Chondrocyte (in vitro differentiated cells): ENCODE measurements at regions not wholly inside any gene's neighbourhood (a gene's known extent, or its start where the extent isn't known, plus 50 kb on each side); places are given as distances from the start of the nearest gene placed in this dataset.

ENCODE experiments used
- DNase-seq: peaks from one replicate; pipeline ENCODE4 v3.0.0; 2021; ENCODE audit warnings: mixed read lengths, low spot score
- H3K27ac Mint-ChIP-seq: one replicate; pipeline ENCODE4 v1.8.0; 2021; ENCODE audit warnings: mild to moderate bottlenecking, moderate library complexity, mixed read lengths; ENCODE audit not compliant: unreplicated experiment
- H3K27me3 Mint-ChIP-seq: 2 replicates; pipeline ENCODE4 v1.8.0; 2021; ENCODE audit warnings: low read depth, mixed read lengths
- H3K36me3 Mint-ChIP-seq: 2 replicates; pipeline ENCODE4 v1.8.0; 2021; ENCODE audit warnings: low read depth, mixed read lengths
- H3K4me1 Mint-ChIP-seq: 2 replicates; pipeline ENCODE4 v1.8.0; 2021; ENCODE audit warnings: low read depth, mild to moderate bottlenecking, mixed read lengths
- H3K4me3 Mint-ChIP-seq: one replicate; pipeline ENCODE4 v1.8.0; 2021; ENCODE audit warnings: mild to moderate bottlenecking, moderate library complexity, mixed read lengths; ENCODE audit not compliant: unreplicated experiment
- H3K9me3 Mint-ChIP-seq: 2 replicates; pipeline ENCODE4 v1.8.0; 2021; ENCODE audit warnings: low read depth, mixed read lengths
- TF ChIP-seq, protein P1 (sequence below): fragments of 200-600 bp; sonication (generic); IDR thresholded peaks from 2 replicates; pipeline ENCODE4 v1.5.0; 2021; ENCODE audit warnings: antibody characterized with exemption, mild to moderate bottlenecking, moderate library complexity

DNA sequence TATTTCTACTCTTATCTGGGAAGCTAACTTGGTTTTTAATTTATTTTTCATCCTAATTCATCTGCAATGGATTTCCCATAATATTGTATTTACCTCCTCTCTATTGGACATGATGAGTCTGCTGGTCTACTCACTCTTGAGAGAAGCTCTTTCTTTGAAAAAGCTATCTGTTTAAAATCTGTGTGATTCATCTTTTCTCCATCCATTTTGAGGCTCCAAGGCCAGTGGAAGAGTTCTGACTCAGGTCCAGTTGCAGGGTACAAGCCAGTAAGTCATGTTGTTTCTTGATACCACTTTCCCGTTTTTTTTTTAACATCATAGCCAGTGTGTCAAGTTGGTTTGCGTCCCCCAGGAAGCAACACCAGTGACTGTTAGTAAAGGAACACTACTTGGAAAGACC is 160.3 kb upstream of the BMP4 start:
- Mint-ChIP-seq H3K4me1 (peaks cover 11% of the 10 kb centered on the region), H3K4me3 (no peak overlapping the region), H3K27me3 (no peaks in the 10 kb centered on the region), H3K27ac (no peak overlapping the region), H3K36me3 (no peaks in the 10 kb centered on the region), H3K9me3 (peaks cover 7% of the 10 kb centered on the region)
- no peak for DNase-seq
- TF ChIP-seq, protein P1, sequence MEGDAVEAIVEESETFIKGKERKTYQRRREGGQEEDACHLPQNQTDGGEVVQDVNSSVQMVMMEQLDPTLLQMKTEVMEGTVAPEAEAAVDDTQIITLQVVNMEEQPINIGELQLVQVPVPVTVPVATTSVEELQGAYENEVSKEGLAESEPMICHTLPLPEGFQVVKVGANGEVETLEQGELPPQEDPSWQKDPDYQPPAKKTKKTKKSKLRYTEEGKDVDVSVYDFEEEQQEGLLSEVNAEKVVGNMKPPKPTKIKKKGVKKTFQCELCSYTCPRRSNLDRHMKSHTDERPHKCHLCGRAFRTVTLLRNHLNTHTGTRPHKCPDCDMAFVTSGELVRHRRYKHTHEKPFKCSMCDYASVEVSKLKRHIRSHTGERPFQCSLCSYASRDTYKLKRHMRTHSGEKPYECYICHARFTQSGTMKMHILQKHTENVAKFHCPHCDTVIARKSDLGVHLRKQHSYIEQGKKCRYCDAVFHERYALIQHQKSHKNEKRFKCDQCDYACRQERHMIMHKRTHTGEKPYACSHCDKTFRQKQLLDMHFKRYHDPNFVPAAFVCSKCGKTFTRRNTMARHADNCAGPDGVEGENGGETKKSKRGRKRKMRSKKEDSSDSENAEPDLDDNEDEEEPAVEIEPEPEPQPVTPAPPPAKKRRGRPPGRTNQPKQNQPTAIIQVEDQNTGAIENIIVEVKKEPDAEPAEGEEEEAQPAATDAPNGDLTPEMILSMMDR = no peak

DNA sequence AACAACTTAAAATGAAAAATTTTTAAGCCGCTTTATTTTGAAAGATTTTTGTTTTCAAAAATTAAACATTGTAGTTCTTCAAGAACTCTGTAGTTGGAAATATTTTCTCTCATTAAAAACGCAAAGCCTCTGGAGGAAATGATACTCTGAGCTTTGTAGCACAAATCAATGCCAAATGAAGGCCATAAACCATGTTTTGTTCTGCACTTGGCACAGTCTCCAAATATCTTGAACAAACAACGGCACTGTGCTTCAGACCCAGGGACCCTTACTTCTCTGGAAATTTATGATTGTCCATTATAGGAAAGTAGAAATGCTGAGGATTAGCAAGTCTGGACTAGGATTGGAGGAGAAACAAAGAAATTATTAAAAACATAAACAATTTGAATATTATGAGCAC is 160.8 kb upstream of the BMP4 start:
- Mint-ChIP-seq H3K27me3 (no peaks in the 10 kb centered on the region), H3K4me1 (peaks cover 15% of the 10 kb centered on the region), H3K36me3 (no peaks in the 10 kb centered on the region), H3K27ac (no peak overlapping the region), H3K9me3 (peaks cover 4% of the 10 kb centered on the region), H3K4me3 (no peak overlapping the region)
- TF ChIP-seq, protein P1 = no peak
- no peak for DNase-seq

DNA sequence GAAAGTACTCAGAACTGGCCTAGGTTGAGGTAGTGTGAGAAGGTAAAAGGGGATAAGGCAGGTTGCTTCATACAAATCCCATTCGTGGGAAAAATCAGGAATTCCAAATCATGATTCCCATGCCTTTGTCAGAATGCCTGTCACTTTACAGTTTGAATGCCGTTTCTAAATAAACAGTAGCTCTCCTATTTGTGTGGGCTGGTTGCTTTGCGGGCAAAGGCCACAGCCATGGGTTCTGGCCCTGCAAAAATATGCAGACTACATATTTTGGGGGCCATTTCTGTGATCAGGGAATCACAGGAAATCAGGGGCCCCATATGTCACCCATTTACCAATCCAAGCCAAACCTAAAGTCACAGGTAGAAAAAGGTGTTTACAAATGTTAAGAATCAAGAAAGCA is 161.3 kb upstream of the BMP4 start:
- Mint-ChIP-seq H3K36me3 (no peaks in the 10 kb centered on the region), H3K27ac (no peak overlapping the region), H3K9me3 (peaks cover 4% of the 10 kb centered on the region), H3K27me3 (no peaks in the 10 kb centered on the region), H3K4me1 (peaks cover 15% of the 10 kb centered on the region), H3K4me3 (no peak overlapping the region)
- no peak for DNase-seq
- TF ChIP-seq, protein P1 = no peak

DNA sequence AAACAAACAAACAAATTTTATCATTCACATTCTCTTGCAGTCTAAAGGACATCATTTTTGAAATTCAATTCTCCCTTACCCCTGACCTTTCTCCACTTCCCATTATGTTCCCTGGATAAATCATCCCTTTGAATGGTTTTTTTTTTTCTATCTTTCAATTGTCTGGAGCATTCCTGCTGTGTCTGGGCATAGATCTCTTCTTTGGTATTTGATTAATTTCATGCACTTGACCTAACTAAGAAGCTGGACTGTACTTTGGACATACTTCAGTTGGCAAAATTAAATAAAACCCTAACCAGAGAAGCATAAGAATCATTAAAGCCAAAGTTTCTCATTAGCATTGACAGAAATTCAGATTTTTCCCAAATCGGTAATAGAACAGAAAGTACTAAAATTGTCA is 163.6 kb upstream of the BMP4 start:
- Mint-ChIP-seq H3K36me3 (no peaks in the 10 kb centered on the region), H3K9me3 (no peaks in the 10 kb centered on the region), H3K27me3 (no peaks in the 10 kb centered on the region), H3K27ac (no peak overlapping the region), H3K4me3 (no peak overlapping the region), H3K4me1 (peaks cover 15% of the 10 kb centered on the region)
- no peak for DNase-seq
- TF ChIP-seq, protein P1 = no peak

DNA sequence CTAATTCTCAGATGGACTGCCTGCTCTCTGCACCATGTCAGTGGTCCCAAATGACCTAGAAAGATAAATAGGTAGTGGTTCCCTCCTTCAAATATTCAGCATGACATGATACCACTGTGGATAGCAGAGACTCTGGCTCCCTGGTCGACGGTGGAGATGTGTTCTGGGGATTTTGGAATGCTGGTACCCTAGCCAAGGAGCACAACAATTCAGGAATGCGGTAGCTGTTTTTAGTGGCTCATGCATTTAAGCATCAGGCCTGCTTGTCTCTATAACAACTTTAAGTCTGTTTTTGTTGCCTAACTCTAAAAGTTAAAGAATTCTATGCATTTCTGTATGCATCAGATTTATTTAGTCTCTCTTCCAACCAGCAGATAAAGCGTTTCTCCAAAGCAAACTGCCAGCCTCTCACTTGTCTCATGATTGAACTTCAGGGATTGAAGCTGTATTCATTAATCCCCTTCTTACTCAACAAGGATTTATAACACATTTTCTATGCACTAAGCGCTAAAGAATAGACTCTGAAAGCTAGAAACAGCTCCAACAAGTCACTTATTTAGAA is 164.9 kb upstream of the BMP4 start:
- TF ChIP-seq, protein P1 = no peak
- Mint-ChIP-seq H3K4me3 (no peak overlapping the region), H3K27ac (peak overlapping the region; percentile 38)

More for the DNA sequence above, 164.9 kb upstream of the BMP4 start:
- Mint-ChIP-seq H3K4me1 (peaks cover 18% of the 10 kb centered on the region), H3K36me3 (no peaks in the 10 kb centered on the region), H3K9me3 (no peaks in the 10 kb centered on the region), H3K27me3 (no peaks in the 10 kb centered on the region)
- no peak for DNase-seq
